Rectal smooth muscle tissue (tissue), 1 donor: ENCODE measurements at regions not wholly inside any gene's neighbourhood (a gene's known extent, or its start where the extent isn't known, plus 50 kb on each side); places are given as distances from the start of the nearest gene placed in this dataset.
"Not testable (repeated sequence)": the region's sequence is repeated elsewhere in the genome, so short reads cannot be mapped to it uniquely, and the experiment has no call there.

ENCODE experiments used
- H3K27ac ChIP-seq: one replicate; pipeline ENCODE4 v1.7.0; 2013; ENCODE audit warnings: low read depth, low read length, inconsistent platforms
- H3K27me3 ChIP-seq: one replicate; pipeline ENCODE4 v1.7.0; 2013; ENCODE audit warnings: low read length; ENCODE audit not compliant: control insufficient read depth, insufficient read depth
- H3K36me3 ChIP-seq: one replicate; pipeline ENCODE4 v1.7.0; 2013; ENCODE audit warnings: low read length; ENCODE audit not compliant: control insufficient read depth, insufficient read depth
- H3K4me1 ChIP-seq: one replicate; pipeline ENCODE4 v1.7.0; 2013; ENCODE audit warnings: low read length; ENCODE audit not compliant: control insufficient read depth, insufficient read depth
- H3K4me3 ChIP-seq: one replicate; pipeline ENCODE4 v1.7.0; 2013; ENCODE audit warnings: low read length
- H3K9ac ChIP-seq: one replicate; pipeline ENCODE4 v1.7.0; 2013; ENCODE audit warnings: low read length

DNA sequence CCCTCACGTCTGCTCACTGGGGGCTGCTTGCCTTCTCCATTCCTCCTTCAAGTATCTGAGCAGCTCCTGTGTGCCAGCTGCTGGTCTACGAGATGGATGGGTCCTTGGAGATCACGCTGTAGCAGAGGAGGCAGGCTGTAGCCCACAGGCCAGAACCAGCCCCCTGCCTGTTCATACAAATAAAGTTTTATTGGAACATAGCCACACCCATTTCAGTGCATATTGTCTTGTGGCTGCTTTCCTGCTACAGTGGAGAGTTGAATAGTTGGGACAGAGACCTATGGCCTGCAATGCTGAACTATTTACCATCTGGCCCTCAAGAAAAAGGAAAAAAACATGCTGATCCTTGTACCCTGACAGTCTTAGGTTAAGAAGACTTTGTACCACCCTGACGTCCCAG lies 136.8 kb upstream of the HMX1 start:
- H3K4me1 ChIP-seq, H3K9ac ChIP-seq, H3K36me3 ChIP-seq, H3K27me3 ChIP-seq, H3K27ac ChIP-seq, H3K4me3 ChIP-seq: not testable (repeated sequence)

DNA sequence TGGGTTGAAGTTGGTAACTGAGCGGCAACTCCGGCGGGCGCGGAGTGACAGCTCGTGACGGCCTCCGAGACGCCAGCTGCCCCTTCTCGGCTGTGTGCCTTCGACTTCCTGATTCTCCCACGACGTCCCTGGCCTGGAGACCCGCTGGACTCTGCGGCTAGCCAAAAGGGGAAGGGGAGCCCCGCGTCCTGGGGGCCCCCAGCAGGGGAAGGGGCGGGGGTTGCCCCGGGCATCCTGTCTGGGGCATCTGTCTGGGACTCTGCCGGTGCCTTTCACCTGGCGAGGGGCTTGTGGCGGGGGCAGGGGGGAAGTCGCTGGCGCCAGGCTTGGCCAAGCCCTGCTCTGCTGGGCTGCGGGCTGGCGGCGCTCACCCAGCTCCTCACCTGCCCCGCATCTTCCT lies 129.5 kb upstream of the HMX1 start:
- H3K9ac ChIP-seq, H3K27me3 ChIP-seq, H3K27ac ChIP-seq, H3K4me1 ChIP-seq, H3K36me3 ChIP-seq: not testable (repeated sequence)
- peak overlapping the region; percentile 21 for H3K4me3 ChIP-seq

DNA sequence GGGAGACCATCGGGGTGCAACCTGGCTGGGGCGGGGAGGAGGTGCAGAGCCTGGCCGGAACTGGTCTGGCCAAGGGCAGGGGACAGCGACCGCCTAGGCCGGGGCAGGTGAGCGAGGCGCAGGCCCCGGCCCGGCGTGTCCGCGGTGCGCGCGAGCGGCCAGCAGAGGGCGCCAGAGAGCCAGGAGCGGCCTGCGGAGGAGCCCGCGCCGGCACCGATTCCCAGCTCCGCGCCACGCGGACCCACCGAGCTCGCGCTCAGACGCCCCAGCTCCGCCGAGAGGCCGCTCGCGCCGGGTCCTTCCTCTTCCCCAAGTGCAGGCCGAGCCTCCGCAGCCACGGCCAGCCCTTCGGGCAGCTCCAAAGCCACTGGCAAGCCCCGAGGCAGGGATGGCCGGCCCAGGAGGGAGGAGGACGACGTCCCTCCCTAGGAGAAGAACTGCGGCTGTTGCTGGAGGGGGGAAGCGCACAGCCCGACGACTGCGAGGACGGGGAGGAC lies 128.9 kb upstream of the HMX1 start:
- not testable (repeated sequence) for H3K27me3 ChIP-seq, H3K9ac ChIP-seq, H3K4me1 ChIP-seq, H3K36me3 ChIP-seq, H3K27ac ChIP-seq
- H3K4me3 ChIP-seq: peak overlapping the region; percentile 57

DNA sequence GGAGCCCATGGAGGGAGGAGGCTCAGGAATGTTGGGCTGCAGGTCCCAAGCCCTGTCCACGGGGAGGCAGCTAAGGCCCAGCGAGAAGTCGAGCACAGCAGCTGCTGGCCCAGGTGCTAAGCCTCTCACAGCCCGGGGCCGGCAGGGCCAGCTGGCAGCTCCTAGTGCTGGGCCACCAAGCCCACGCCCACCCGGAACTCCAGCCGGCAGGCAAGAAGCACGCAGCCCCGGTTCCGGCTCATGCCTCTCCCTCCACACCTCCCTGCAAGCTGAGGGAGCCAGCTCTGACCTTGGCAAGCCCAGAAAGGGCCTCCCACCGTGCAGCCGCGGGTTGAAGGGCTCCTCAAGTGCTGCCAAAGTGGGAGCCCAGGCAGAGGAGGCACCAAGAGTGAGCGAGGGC lies 121.3 kb upstream of the HMX1 start:
- not testable (repeated sequence) for H3K27ac ChIP-seq

DNA sequence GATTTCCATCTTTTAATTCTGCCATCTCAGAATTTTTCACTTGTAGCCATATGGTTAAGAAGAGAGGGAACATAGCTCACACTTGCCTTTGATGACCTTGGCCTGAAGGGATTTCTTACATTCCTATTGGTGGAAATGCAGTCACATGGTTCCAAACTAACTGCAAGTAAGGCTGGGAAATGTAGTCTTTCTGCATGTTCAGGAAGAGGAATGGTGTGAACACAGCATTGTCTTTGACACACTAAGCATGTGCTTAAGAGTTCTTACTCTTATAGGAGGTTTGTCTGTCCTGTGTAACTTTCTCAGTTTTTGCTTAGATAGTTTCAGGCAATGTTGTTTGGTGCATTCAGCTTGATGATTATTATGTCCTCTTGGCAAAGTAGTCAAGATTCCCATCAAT lies 119.8 kb upstream of the HMX1 start:
- not testable (repeated sequence) for H3K27me3 ChIP-seq, H3K36me3 ChIP-seq, H3K27ac ChIP-seq, H3K4me1 ChIP-seq, H3K9ac ChIP-seq, H3K4me3 ChIP-seq

More for the DNA sequence above, 121.3 kb upstream of the HMX1 start:
- not testable (repeated sequence) for H3K4me3 ChIP-seq, H3K4me1 ChIP-seq, H3K9ac ChIP-seq, H3K27me3 ChIP-seq, H3K36me3 ChIP-seq

DNA sequence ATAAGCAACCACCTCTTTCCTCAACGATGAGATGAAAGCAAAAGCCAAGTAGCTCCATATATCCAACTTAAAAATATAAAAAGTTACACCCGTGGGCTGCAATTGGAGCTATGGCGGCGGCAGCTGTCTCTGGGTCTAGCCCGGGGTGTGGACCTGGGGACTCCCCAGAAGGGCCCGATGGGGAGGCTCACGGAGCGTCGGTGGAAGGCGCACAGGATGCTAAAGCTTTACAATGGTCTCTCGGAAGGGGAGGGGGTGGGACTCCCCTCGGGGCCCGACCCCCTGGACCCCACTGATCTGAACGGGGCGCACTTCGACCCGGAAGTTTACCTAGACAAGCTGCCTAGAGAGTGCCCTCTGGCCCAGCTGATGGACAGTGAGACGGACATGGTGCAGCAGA lies 118.7 kb upstream of the HMX1 start:
- H3K9ac ChIP-seq, H3K36me3 ChIP-seq, H3K27ac ChIP-seq, H3K4me1 ChIP-seq, H3K4me3 ChIP-seq, H3K27me3 ChIP-seq: not testable (repeated sequence)

DNA sequence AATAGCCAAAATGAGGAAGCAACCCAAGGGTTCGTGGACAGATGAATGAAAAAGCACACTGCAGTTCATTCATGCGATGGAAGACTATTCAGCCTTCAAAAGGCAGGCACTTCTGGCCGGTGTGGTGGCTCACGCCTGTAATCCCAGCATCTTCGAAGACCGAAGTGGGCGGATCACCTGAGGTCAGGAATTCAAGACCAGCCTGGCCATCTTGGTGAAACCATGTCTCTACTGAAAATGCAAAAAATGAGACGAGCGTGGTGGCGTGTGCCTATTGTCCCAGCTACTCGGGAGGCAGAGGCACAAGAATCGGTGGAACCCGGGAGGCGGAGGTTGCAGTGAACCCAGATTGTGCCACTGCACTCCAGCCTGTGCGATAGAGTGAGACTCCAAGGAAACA lies 114.1 kb upstream of the HMX1 start:
- H3K27ac ChIP-seq, H3K9ac ChIP-seq, H3K27me3 ChIP-seq, H3K4me3 ChIP-seq, H3K4me1 ChIP-seq, H3K36me3 ChIP-seq: not testable (repeated sequence)

DNA sequence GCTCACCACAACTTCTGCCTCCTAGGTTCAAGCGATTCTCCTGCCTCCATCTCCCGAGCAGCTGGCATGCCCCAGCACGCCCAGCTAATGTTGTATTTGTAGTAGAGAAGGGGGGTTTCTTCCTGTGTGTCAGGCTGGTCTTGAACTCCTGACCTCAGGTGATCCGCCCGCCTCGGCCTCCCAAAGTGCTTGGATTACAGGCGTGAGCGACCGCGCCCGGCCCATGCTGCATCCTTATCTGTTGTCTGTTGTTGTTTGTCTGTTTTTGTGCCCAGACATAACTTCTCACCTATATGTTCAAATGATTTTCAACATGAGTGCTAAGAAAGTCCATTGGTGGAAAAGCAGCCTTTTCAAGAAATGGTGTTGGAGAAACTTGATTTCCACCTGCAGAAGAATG lies 113.0 kb upstream of the HMX1 start:
- not testable (repeated sequence) for H3K36me3 ChIP-seq, H3K27me3 ChIP-seq, H3K4me3 ChIP-seq, H3K4me1 ChIP-seq, H3K9ac ChIP-seq, H3K27ac ChIP-seq

DNA sequence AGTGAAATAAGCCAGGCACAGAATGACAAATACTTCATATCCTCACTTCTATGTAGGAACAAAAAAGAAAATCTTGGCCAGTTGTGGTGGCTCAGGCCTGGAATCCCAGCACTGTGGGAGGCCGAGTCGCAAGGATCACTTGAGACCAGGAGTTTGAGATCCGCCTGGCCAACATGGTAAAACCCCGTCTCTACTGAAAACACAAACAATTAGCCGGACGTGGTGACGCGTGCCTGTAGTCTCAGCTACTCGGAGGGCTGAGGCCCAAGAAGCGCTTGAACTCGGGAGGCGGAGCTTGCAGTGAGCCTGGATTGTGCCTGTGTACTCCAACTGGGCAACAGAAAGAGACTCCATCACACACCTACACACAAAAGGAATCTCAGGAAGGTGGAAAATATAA lies 112.3 kb upstream of the HMX1 start:
- not testable (repeated sequence) for H3K27ac ChIP-seq, H3K4me3 ChIP-seq, H3K4me1 ChIP-seq, H3K9ac ChIP-seq, H3K36me3 ChIP-seq, H3K27me3 ChIP-seq

DNA sequence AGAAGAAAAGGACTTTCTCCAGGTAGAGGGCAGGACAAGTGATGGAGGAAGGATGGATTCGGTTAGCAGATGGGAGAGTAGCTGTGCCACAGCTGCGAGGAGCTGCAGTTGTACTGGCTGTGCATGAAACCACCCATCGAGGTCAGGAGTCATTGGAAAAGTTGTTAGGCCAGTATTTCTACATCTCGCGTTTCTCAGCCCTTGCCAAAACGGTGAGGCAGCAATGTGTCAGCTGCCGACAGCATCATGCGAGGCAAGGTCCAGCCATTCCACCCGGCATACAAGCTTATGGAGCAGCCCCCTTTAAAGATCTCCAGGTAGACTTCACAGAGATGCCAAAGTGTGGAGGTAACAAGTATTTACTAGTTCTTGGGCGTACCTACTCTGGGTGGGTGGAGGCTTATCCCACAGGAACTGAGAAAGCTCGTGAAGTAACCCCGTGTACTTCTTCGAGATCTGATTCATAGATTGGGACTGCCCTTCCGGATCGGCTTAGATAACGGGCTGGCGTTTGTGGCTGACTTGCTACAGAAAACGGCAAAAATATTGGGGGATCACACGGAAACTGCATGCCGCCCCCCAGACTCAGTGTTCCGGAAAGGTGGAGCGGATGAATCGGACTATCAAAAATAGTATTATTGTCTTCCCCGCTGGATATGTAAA lies 105.0 kb upstream of the HMX1 start:
- H3K27me3 ChIP-seq, H3K36me3 ChIP-seq, H3K27ac ChIP-seq, H3K4me3 ChIP-seq, H3K9ac ChIP-seq, H3K4me1 ChIP-seq: not testable (repeated sequence)

DNA sequence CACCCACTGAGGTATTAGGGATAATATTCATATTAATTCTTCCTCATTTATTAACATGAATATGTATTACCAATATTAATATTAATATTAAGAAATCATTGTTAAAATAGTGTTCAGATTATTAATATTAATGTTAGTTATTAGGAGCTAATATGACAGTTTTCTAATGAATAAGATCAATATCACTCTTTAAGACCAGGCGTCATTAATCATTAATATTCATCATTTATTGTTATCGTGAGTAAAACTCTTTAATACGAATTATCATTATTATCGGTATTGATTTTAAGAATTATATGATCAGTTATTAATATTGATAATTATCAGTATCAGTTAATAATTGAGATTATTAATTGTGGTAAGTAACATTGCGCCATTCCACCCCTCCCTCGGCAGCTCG lies 101.0 kb upstream of the HMX1 start:
- H3K4me1 ChIP-seq, H3K36me3 ChIP-seq, H3K9ac ChIP-seq, H3K4me3 ChIP-seq, H3K27ac ChIP-seq, H3K27me3 ChIP-seq: not testable (repeated sequence)

DNA sequence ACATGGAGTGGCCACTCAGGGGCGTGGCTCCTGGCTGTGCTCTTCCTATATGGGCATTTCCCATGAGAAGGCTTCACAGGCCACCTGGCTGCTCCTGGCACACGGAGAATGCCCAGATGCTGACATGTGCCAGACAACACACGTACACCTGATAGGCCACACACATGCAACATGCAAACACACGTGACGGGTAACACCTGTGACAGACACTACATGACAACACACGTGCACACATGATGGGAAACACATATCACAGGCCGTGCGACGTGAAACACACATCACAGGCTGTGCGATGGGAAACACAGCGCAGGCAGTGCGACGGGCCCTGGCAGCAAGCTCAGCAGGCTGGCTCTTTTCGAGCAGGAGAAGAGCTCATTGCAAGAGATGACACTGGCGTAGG lies 94.3 kb upstream of the HMX1 start:
- H3K27me3 ChIP-seq: not testable (repeated sequence)

DNA sequence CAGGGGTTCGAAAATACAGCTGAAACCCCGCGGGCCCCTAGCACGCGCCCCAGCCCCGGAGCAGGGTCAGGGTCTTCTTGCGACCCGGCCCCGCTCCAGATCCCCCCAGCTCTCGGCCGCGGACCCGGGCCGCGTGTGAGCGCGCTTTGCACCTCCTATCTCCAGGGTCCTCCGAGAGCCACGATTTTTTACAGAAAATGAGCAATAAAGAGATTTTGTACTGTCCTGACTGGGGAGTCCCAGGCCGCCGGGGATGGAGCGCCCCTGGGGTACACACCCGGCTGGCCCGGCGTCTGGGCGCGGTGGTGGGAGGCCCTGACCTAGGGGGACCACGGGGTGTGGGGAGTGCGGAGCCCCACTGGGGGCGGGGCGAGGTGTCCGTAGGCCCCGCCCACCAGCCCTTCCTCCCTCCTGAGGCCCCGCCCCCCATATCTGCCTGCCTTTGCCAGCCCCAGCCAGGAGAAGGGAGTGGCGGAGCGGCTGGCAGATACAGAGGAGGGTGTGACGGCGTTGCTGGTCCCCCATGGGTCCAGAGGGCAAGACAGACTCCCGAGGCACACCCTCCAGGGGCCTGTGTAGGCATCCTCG lies 92.7 kb upstream of the HMX1 start:
- not testable (repeated sequence) for H3K27me3 ChIP-seq

More for the DNA sequence above, 94.3 kb upstream of the HMX1 start:
- not testable (repeated sequence) for H3K9ac ChIP-seq, H3K27ac ChIP-seq, H3K36me3 ChIP-seq, H3K4me3 ChIP-seq, H3K4me1 ChIP-seq

More for the DNA sequence above, 92.7 kb upstream of the HMX1 start:
- H3K4me3 ChIP-seq, H3K4me1 ChIP-seq, H3K9ac ChIP-seq, H3K27ac ChIP-seq, H3K36me3 ChIP-seq: not testable (repeated sequence)
